A172 (cell line): ENCODE measurements at regions not wholly inside any gene's neighbourhood (a gene's known extent, or its start where the extent isn't known, plus 50 kb on each side); places are given as distances from the start of the nearest gene placed in this dataset.
A peak's percentile ranks its signal among the peaks of the same experiment; 100 is the strongest.

ENCODE experiments used
- DNase-seq: peaks from one replicate; pipeline ENCODE4 v3.0.0-alpha.2; 2015; ENCODE audit warnings: low spot score

GRCh38 chr2:38171208-38171855, 95.4 kb upstream of the CYP1B1 start:
- no peak for DNase-seq

- DNase-seq: no peak
Observed at GRCh38 chr2:38170733-38171132, 94.8 kb upstream of the CYP1B1 start.

DNA sequence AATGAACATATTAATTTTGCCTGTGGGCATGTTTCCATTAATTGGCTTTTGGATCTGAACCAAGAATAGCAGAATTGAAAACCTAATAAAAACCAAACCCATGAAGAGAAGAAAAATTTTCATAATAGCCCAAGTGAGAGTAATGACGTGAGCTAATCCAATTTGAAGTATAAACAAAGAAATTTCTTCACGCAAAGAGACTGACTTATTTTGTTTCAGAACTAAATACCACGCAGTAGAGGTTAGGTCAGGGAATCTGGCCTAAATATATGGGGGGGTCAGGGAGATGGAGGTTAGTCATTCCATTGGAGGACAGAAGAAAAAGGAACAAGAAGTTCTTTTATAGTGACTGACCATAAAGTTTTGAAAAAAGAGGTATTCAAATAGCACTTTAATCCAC, 94.1 kb upstream of the CYP1B1 start:
- DNase-seq: no peak

DNA sequence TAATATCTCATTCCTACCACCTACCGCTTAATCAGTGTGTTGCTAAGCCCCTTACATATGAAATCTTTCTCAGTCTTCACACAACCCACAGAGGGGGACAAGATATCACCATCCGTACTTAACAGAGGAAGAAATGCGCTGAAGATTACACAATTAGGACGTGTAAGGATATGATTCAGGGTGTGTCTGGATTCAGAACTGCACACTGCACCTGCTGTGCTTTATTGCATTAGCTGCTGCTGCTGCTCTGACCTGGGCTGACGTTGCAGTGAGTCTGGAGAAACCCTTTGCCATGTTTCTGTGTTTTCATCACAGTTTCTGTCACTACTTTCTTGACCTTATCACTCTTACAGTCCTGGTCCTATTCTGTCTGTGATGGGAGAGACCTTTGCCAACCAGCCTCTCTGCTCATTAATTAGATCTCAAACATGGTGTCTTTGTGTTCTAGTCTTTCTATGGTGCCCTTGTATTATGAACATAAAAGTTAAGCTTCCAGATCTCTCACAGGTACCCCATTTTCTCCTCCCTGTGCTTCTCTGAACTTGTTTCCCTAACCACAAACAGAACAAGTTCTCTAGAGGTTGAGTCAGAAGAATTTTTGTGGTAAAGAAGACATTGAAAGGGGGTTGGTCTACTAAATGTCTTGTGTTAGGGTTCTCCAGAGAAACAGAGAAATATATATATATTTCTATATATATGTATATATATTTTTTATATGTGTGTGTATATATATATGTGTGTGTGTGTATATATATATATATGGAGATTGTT, 92.9 kb upstream of the CYP1B1 start:
- DNase-seq: peak; percentile 49

GRCh38 chr2:38167968-38168350, 92.0 kb upstream of the CYP1B1 start:
- DNase-seq: no peak

DNA sequence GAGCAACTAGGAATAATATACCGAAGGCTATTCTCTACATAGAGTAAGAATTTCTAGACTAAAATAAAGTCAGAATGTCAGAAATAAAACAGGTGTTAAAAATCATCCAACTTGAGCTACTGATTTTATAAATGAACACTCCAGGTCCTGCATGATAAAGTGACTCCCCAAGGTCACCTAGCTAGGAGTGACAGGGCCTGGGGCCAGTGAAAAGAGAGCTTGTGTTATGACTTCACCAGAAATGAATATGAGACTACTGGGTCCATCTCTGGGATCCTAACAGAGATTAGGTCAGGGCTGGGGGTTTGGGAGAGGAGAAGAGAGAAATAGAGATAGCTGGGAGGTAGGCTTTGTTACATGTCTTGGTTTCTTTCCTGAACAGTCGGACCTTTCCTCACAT, 89.7 kb upstream of the CYP1B1 start:
- no peak for DNase-seq

DNA sequence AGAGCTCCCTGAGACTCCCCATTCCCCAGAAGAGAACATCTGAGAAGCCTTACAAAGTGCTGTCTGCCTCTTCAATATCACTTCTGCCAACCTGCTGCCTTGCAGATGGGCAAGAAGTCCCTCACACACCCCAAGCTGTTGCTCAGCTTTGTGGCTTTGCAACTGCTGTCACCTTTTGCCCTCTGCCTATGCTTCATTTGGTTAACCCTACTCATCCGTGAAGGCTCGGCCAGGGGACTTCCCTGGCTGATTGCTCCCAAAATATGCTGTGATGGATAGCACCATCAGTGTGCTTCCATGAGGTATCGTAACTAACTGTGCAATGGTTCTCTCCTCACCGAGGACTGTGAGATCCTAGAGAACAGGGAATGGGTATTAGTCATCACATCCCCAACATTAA, 88.9 kb upstream of the CYP1B1 start:
- no peak for DNase-seq

- no peak for DNase-seq
Observed at GRCh38 chr2:38163579-38163978, 87.6 kb upstream of the CYP1B1 start.

DNA sequence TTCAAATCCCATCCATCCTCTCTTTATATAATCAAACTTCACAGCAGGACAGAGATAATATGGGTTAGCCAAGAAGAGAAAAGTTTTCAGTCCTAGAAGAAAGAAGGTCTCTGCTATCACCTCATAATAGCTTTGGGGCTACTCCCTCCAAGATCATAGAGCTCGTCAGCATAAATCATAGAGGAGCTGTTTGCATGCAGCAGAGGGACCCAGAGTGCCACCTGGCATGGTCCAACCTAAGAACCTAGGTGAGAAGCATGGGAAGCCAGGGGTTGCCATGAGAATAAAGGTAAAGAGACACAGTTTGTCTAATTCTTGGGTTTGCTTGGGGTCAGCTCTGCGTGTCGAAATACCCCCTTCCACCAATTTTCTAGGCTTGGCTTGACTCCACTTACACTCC, 87.1 kb upstream of the CYP1B1 start:
- no peak for DNase-seq

- no peak for DNase-seq
Observed at GRCh38 chr2:38160516-38160915, 84.6 kb upstream of the CYP1B1 start.

- DNase-seq: no peak
Observed at GRCh38 chr2:38159597-38159996, 83.6 kb upstream of the CYP1B1 start.

- DNase-seq: no peak
Observed at GRCh38 chr2:38159191-38159590, 83.2 kb upstream of the CYP1B1 start.

GRCh38 chr2:38158378-38159118, 82.6 kb upstream of the CYP1B1 start:
- DNase-seq: no peak

GRCh38 chr2:38156436-38156835, 80.5 kb upstream of the CYP1B1 start:
- no peak for DNase-seq

DNA sequence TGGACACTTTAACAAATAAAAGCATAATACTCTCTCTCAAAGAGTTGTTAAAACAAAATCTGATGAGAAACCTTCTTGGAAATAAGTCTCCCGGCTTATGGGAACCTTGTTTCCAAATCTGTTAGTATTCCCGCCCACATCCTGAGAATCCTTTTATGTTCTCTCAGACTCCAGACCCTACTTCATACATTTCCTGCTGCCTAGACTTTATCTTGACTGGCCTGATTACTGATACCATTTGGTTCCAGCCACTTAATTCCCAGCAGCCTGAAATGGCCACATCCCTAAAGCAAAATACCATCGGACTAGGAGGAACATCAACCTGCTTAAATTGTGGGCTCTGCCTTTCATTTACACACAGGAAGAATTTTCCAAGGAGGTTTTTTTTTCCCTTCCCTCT, 79.1 kb upstream of the CYP1B1 start:
- DNase-seq: no peak

GRCh38 chr2:38154395-38154794, 78.4 kb upstream of the CYP1B1 start:
- no peak for DNase-seq

DNA sequence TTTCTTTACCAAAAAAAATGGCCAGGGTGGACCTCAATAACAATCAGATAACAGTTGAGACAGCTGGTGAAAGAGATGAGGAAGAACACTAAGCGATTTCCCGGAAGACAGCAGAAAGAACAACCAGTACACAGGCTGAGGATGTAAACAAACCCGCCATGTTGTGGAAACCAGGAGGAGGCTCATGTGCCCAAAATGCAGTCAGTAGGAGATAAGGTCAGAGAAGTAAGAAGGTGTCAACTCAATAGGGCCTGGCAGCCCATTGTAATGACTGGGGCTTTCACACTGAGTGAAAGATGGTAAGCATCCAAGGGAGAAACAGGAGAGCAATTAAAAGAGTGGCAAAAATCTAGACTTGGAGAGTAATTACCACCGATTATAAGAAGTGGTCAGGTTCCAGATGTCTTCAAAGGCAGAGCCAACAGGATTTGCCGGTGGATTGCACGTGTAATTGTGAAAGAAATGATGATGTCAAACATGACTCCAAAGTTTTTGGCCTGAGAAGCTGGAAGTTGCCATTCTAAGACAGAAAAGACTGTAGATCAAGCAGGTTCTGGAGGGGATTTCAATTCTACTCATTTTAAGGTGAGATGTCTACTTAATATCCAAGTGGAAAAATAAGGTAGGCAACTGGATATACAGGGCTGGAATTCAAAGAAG, 77.7 kb upstream of the CYP1B1 start:
- no peak for DNase-seq

DNA sequence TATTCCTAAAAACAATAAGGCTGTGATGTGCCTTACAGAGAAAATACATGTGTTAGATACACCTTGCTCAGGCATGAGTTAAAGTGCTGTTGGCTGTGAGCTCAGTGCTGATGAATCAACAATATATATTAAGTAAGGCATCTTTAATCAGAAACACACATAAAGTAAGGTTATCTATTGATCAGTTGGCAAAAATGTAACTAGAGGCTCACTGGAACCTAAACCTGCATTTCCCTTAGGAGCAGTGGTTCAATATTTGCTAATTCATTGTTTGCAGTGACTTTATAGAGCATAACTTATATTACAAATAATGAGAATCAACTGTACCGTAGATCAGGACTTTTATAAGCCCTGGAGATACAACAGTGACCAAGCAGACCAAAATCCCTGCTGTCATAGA, 77.0 kb upstream of the CYP1B1 start:
- DNase-seq: no peak

DNA sequence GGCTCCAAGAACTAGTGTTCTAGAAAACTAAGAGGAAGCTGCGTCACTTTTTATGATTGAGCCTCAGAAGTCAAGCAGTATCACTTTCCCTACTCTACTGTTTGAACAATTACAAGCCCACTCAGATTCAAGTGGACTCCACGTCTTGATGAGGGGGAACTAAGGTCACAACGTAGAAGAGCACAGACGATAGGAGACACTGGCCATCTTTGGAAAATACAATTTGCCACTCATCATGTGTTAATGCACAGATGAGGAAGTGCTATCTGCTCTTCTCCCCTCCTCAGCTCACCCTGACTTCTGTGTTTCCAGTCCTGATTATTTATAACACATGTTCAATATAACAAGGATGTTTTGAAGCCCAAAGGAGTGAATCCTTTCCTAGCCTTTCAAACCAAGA, 76.1 kb upstream of the CYP1B1 start:
- DNase-seq: no peak

GRCh38 chr2:38149531-38149930, 73.6 kb upstream of the CYP1B1 start:
- no peak for DNase-seq

- peak; percentile 5 for DNase-seq
Observed at GRCh38 chr2:38148501-38148900, 72.5 kb upstream of the CYP1B1 start.

DNA sequence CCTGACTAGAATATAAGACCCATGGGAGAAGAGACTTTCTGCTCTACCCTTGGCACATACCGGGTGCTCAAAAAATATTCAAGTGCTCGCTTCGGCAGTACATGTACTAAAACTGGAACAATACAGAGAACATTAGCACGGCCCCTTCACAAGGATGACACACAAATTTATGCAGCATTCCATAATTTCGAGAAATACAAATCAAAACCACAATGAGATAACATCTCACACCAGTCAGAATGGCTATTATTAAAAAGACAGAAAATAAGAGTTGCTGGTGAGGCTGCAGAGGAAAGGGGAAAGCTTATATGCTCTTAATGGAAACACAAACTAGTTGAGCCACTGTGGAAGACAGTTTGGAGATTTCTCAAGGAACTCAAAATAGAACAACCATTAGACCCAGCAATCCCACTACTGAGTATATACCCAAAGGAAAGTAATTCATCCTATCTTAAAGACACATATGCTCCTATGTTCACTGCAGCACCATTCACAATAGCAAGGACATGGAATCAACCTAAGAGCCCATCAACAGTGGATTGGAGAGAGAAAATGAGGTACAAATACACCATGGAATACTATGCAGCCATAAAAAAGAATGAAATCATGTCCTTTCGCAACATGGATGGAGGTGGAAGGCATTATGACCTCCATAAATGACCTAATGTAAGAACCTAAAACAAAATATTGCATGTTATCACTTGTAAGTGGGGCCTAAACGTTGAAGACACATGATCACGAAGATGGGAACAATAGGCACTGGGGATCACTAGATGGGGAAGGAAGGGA, 71.6 kb upstream of the CYP1B1 start:
- DNase-seq: peak; percentile 65
